Stimulated activated naive CD8-positive, alpha-beta T cell treated with anti-CD3 and anti-CD28 coated beads, Interleukin-15, amount 100 ng/mL, for 72 hours (primary cell): ENCODE measurements at regions not wholly inside any gene's neighbourhood (a gene's known extent, or its start where the extent isn't known, plus 50 kb on each side); places are given as distances from the start of the nearest gene placed in this dataset.
"Not testable (repeated sequence)": the region's sequence is repeated elsewhere in the genome, so short reads cannot be mapped to it uniquely, and the experiment has no call there.

Experiments used
- ATAC-seq: fragments of 150-1000 bp; cut with Tn5 transposase; 2 replicates; pipeline ENCODE4 v1.10.0; 2021; ENCODE audit warnings: mild to moderate bottlenecking, moderate library complexity
- DNase-seq, 2 donors: peaks; one replicate each; pipeline ENCODE4 v3.0.0; 2021 to 2022
- H3K27ac Mint-ChIP-seq, 2 donors: one replicate each; pipeline ENCODE4 v1.8.0; 2022; ENCODE audit warnings: mild to moderate bottlenecking in 2 of 2, mixed read lengths in 2 of 2, moderate library complexity in 2 of 2
- H3K27me3 Mint-ChIP-seq: one replicate; pipeline ENCODE4 v1.8.0; 2022; ENCODE audit warnings: mixed read lengths
- H3K4me1 Mint-ChIP-seq: one replicate; pipeline ENCODE4 v1.8.0; 2022; ENCODE audit warnings: mild to moderate bottlenecking, mixed read lengths
- H3K4me3 Mint-ChIP-seq, 2 donors: one replicate each; pipeline ENCODE4 v1.8.0; 2022; ENCODE audit warnings: mild to moderate bottlenecking in 2 of 2, mixed read lengths in 2 of 2, moderate library complexity in 1 of 2
- H3K9me3 Mint-ChIP-seq, 2 donors: one replicate each; pipeline ENCODE4 v1.8.0; 2022; ENCODE audit warnings: mixed read lengths in 2 of 2

GRCh38 chrX:54615109-54615508, 85.1 kb downstream of the GNL3L start:
- no peak for DNase-seq
- ATAC-seq, result no peak
- H3K4me1 Mint-ChIP-seq, result no peaks in the 10 kb centered on the region
- no peak overlapping the region for H3K27ac Mint-ChIP-seq
- H3K4me3 Mint-ChIP-seq, result no peak overlapping the region
- peaks cover 13 to 19% of the 10 kb centered on the region in 2 donors for H3K9me3 Mint-ChIP-seq
- H3K27me3 Mint-ChIP-seq, result no peaks in the 10 kb centered on the region

GRCh38 chrX:54633641-54634040, 103.6 kb downstream of the GNL3L start:
- DNase-seq (no peak), ATAC-seq (no peak)
- Mint-ChIP-seq H3K27me3 (no peaks in the 10 kb centered on the region), H3K27ac (no peak overlapping the region), H3K4me3 (no peak overlapping the region), H3K4me1 (no peaks in the 10 kb centered on the region), H3K9me3 (peaks cover 9 to 18% of the 10 kb centered on the region in 2 donors)

GRCh38 chrX:54639018-54639345, 109.0 kb downstream of the GNL3L start:
- DNase-seq (no peak), ATAC-seq (no peak)
- peak overlapping the region; percentile 100 for H3K27ac Mint-ChIP-seq

GRCh38 chrX:54639346-54640102, 109.5 kb downstream of the GNL3L start:
- Mint-ChIP-seq H3K27ac (peak overlapping the region; percentile 100), H3K4me3 (peak overlapping the region; percentile 89 to 95), H3K4me1 (no peaks in the 10 kb centered on the region), H3K27me3 (no peaks in the 10 kb centered on the region), H3K9me3 (peaks cover 0 to 5% of the 10 kb centered on the region in 2 donors)
- DNase-seq, result peak; percentile 87 to 94
- ATAC-seq, result peak; percentile 96

More at GRCh38 chrX:54639018-54639345, 109.0 kb downstream of the GNL3L start:
- H3K9me3 Mint-ChIP-seq, result peaks cover 0 to 5% of the 10 kb centered on the region in 2 donors
- H3K4me3 Mint-ChIP-seq, result peak overlapping the region; percentile 89 to 95
- H3K4me1 Mint-ChIP-seq, result no peaks in the 10 kb centered on the region
- no peaks in the 10 kb centered on the region for H3K27me3 Mint-ChIP-seq

GRCh38 chrX:54640103-54640690, 110.2 kb downstream of the GNL3L start:
- Mint-ChIP-seq H3K4me3 (peak overlapping the region; percentile 89 to 95), H3K27ac (peak overlapping the region; percentile 100), H3K9me3 (peaks cover 0 to 5% of the 10 kb centered on the region in 2 donors), H3K27me3 (no peaks in the 10 kb centered on the region), H3K4me1 (no peaks in the 10 kb centered on the region)
- ATAC-seq (no peak), DNase-seq (no peak)

- no peaks in the 10 kb centered on the region for H3K27me3 Mint-ChIP-seq
- no peaks in the 10 kb centered on the region for H3K4me1 Mint-ChIP-seq
- H3K27ac Mint-ChIP-seq, result peak overlapping the region; percentile 80 to 100
- peak overlapping the region in 1 of 2 donors; percentile 21 for H3K4me3 Mint-ChIP-seq
- peaks cover 0 to 3% of the 10 kb centered on the region in 2 donors for H3K9me3 Mint-ChIP-seq
- no peak for DNase-seq
- no peak for ATAC-seq
Measured at GRCh38 chrX:54640736-54641135, 110.7 kb downstream of the GNL3L start.

DNA sequence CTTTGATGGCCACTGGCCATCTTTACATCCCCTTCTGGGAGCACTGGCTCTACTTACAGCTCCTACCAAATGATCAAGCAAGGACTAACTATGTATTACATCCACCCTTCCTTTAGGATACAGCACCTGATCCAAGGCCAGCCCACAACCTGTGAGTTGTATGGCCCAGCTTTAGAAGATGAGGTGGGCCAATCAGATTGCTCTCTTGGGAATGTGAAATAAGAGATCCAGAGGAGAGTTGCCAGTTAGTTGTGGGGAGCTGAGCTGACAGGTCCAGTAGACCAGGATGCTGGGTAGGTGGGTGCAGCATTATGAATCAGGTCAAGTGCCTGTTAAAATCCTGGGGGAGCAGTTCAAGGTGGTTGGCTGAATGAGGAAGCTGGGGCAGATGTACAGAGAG, 111.5 kb downstream of the GNL3L start:
- no peak for ATAC-seq
- H3K27me3 Mint-ChIP-seq, result no peaks in the 10 kb centered on the region
- no peak overlapping the region for H3K4me3 Mint-ChIP-seq
- DNase-seq, result no peak
- no peaks in the 10 kb centered on the region for H3K9me3 Mint-ChIP-seq
- no peak overlapping the region for H3K27ac Mint-ChIP-seq
- no peaks in the 10 kb centered on the region for H3K4me1 Mint-ChIP-seq

DNA sequence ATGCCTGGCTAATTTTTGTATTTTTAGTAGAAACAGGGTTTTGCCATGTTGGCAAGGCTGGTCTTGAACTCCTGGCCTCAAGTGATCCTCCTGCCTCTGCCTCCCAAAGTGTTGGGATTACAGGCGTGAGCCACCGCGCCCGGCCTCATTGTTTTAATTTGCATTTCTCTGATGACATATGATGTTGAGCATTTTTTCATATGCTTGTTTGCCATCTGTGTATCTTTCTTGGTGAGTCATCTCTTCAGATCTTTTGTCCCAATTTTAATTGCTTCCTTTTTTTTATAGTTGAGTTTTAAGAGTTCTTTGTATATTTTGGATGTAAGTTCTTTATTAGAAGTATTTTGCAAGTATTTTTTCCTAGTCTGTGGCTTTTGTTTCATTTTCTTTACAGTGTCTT, 117.6 kb downstream of the GNL3L start:
- H3K27ac Mint-ChIP-seq, DNase-seq, ATAC-seq, H3K27me3 Mint-ChIP-seq, H3K4me3 Mint-ChIP-seq, H3K4me1 Mint-ChIP-seq: not testable (repeated sequence)
- H3K9me3 Mint-ChIP-seq, result peaks cover 5 to 16% of the 10 kb centered on the region in 2 donors

GRCh38 chrX:54659547-54659946, 129.5 kb downstream of the GNL3L start:
- Mint-ChIP-seq H3K27ac (no peak overlapping the region), H3K4me1 (no peaks in the 10 kb centered on the region), H3K27me3 (no peaks in the 10 kb centered on the region), H3K9me3 (peaks cover 9 to 14% of the 10 kb centered on the region in 2 donors), H3K4me3 (no peak overlapping the region)
- DNase-seq (no peak), ATAC-seq (no peak)

DNA sequence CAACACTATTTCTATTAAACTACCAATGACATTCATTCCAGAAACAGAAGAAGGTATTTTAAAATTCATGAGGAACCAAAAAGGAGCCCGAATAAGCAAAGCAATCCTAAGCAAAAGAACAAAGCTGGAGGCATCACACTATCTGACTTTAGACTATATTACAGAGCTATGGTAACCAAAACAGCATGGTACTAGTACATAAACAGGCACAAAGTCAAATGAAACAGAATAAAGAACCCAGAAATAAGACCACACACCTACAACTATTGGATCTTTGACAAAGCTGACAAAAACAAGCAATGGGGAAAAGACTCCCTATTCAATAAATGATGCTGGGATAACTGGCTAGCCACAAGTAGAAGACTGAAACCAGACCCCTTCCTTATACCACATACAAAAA, 122.3 kb downstream of the ITIH6 start:
- peaks cover 16% of the 10 kb centered on the region in 2 donors for H3K9me3 Mint-ChIP-seq
- H3K4me3 Mint-ChIP-seq, result no peak overlapping the region
- no peak for ATAC-seq
- no peak overlapping the region for H3K27ac Mint-ChIP-seq
- no peak for DNase-seq
- H3K27me3 Mint-ChIP-seq, result no peaks in the 10 kb centered on the region
- H3K4me1 Mint-ChIP-seq, result no peaks in the 10 kb centered on the region

DNA sequence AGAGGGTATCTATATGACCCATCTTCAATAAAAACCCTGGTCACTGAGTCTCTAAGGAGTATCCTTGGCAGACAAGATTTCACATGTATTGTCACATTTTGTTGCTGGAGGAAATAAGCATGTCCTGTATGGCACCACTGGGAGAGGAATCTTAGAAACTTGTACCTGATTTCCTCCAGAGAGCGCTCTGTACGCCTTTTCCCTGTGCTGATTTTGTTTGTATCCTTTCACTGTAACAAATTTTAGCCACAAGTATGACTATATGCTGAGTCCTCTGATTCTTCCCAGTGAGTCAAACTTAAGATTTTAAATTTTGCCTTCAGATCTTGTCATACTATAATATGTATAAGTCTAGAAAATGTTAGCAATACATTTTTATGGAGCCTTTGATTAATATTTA, 102.8 kb downstream of the ITIH6 start:
- ATAC-seq, result no peak
- Mint-ChIP-seq H3K27ac (no peak overlapping the region), H3K4me3 (no peak overlapping the region), H3K27me3 (no peaks in the 10 kb centered on the region), H3K9me3 (peaks cover 8 to 10% of the 10 kb centered on the region in 2 donors), H3K4me1 (no peaks in the 10 kb centered on the region)
- no peak for DNase-seq

DNA sequence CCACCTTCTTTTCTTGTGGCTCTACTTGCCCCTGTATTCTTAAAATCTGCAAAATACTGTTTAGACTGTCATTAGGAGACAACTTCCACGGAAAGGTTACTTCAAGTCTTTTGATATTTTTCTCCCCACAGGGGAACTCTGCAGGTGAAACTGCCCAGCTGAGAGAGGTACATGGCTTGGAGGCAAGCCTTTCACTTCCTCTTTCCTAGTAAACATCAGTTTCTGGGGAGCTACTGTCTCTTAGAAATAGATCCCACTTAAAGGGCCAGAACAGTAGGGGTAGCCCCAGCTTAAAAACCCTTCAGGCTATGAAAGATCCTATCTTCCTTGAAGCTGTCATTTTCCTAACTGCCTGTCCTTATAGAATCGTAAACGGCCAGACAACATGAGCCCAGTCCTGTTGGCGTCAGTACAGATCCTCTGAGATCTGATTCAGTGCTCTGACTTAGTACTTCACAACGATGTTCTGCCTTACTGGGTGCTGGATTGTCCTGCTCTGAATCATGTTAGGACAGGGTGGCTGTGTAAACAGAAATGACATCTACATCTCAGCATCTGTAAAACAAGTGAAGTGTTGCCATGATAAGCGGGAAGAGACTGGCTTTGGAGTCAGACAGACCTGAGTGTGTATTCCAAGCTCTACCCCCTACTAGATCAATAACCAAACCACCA, 102.1 kb downstream of the ITIH6 start:
- Mint-ChIP-seq H3K27me3 (no peaks in the 10 kb centered on the region), H3K4me3 (no peak overlapping the region), H3K4me1 (no peaks in the 10 kb centered on the region), H3K9me3 (peaks cover 3 to 4% of the 10 kb centered on the region in 2 donors), H3K27ac (no peak overlapping the region)
- DNase-seq (no peak), ATAC-seq (no peak)
